OCI-LY3 (cell line): ENCODE measurements at regions not wholly inside any gene's neighbourhood (a gene's known extent, or its start where the extent isn't known, plus 50 kb on each side); places are given as distances from the start of the nearest gene placed in this dataset.

Experiments
- H2AFZ ChIP-seq: fragments of 200-600, 300-600 bp; shearing (Covaris generic); 2 replicates; pipeline ENCODE4 v1.6.0; 2014; ENCODE audit warnings: antibody characterized with exemption, low read depth, low read length
- H3K27ac ChIP-seq: fragments of 200-600, 300-600 bp; sonication (generic); 2 replicates; pipeline ENCODE4 v1.5.1; 2014; ENCODE audit warnings: mild to moderate bottlenecking, low read length, moderate library complexity, mixed read lengths
- H3K27me3 ChIP-seq: fragments of 200-600, 300-600 bp; sonication (generic); 2 replicates; pipeline ENCODE4 v1.6.1; 2014; ENCODE audit warnings: low read depth, low read length, mixed read lengths
- H3K36me3 ChIP-seq: fragments of 200-600, 300-600 bp; sonication (generic); replicated peaks from 2 replicates; pipeline ENCODE3; 2014; ENCODE audit warnings: low read depth, low read length, mixed read lengths
- H3K4me1 ChIP-seq: fragments of 300-600, 200-600 bp; sonication (generic); 2 replicates; pipeline ENCODE4 v1.6.1; 2014; ENCODE audit warnings: low read length, mixed read lengths
- H3K4me2 ChIP-seq: fragments of 200-600, 300-600 bp; sonication (generic); 2 replicates; pipeline ENCODE4 v1.6.1; 2014; ENCODE audit warnings: low read length, mixed read lengths
- H3K4me3 ChIP-seq: fragments of 300-600, 200-600 bp; sonication (generic); 2 replicates; pipeline ENCODE4 v1.5.1; 2014; ENCODE audit warnings: antibody characterized with exemption, mild to moderate bottlenecking, low read length, moderate library complexity
- H3K79me2 ChIP-seq: fragments of 300-600, 200-600 bp; shearing (Covaris generic); 2 replicates; pipeline ENCODE4 v1.6.1; 2014; ENCODE audit warnings: mild to moderate bottlenecking, low read length, mixed read lengths
- H3K9ac ChIP-seq: fragments of 300-600, 200-600 bp; shearing (Covaris generic); 2 replicates; pipeline ENCODE4 v1.6.0; 2014; ENCODE audit warnings: mild to moderate bottlenecking, low read length, moderate library complexity
- H3K9me3 ChIP-seq: fragments of 200-600, 300-600 bp; shearing (Covaris generic); 2 replicates; pipeline ENCODE4 v1.6.1; 2014; ENCODE audit warnings: low read length, mixed read lengths; ENCODE audit not compliant: insufficient read depth
- H4K20me1 ChIP-seq: fragments of 200-600, 300-600 bp; sonication (generic); 2 replicates; pipeline ENCODE4 v1.6.1; 2016; ENCODE audit warnings: low read length, mixed read lengths; ENCODE audit not compliant: insufficient read depth
- EZH2phosphoT487 ChIP-seq: fragments of 200-600 bp; shearing (Covaris generic); IDR thresholded peaks from 2 replicates; pipeline ENCODE4 v1.6.1; 2018; ENCODE audit warnings: antibody characterized with exemption, mixed run types, low read depth
- TF ChIP-seq, protein P1 (sequence below): fragments of 200-600, 300-600 bp; sonication (generic); IDR thresholded peaks from 2 replicates; pipeline ENCODE4 v1.5.1; 2014; ENCODE audit warnings: antibody characterized with exemption, low read length, low read depth

DNA sequence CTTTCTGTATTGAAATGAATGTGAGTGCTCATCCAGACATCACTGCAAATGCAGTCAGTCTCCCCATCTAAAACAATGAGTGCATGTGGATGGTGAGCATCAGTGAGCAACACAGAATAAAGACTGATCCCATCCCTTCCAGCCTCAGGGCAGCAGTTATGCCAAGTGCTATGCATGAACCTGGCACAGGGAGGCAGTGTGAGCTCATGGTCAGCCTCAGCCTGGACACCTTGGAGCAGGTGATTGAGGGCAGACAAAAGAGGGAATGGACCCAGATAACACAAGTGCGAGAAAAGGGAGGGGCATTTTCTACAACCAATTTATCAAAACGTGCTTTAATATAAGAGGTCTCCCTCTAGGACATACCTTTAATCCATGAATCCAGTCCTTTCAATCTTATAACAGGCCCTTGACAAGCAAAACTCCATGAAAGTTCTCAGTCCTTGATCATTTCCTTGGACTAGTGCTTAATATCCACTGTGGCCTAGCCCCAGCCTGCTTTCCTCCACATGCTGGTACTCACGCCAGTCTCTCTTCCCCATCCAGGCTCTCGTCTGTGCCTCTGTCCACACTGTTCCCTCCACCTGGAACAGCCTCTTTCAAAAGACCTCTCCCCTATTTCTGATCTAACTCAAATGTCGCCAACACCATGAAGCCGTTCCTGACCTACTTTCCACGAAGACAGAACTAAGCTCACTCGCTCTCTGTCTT is 50.5 kb upstream of the LRRC55 start:
- Histone ChIP-seq H3K4me1 (no peaks in the 10 kb centered on the region), H3K4me2 (no peak overlapping the region), H2AFZ (no peak overlapping the region), H3K4me3 (no peak overlapping the region), H3K9ac (no peak overlapping the region), H3K27me3 (peaks cover 40% of the 10 kb centered on the region), H3K79me2 (no peaks in the 10 kb centered on the region), H3K36me3 (no peaks in the 10 kb centered on the region), H3K27ac (no peak overlapping the region), H4K20me1 (no peaks in the 10 kb centered on the region), H3K9me3 (no peaks in the 10 kb centered on the region)
- no peak for TF ChIP-seq EZH2phosphoT487
- TF ChIP-seq, protein P1, sequence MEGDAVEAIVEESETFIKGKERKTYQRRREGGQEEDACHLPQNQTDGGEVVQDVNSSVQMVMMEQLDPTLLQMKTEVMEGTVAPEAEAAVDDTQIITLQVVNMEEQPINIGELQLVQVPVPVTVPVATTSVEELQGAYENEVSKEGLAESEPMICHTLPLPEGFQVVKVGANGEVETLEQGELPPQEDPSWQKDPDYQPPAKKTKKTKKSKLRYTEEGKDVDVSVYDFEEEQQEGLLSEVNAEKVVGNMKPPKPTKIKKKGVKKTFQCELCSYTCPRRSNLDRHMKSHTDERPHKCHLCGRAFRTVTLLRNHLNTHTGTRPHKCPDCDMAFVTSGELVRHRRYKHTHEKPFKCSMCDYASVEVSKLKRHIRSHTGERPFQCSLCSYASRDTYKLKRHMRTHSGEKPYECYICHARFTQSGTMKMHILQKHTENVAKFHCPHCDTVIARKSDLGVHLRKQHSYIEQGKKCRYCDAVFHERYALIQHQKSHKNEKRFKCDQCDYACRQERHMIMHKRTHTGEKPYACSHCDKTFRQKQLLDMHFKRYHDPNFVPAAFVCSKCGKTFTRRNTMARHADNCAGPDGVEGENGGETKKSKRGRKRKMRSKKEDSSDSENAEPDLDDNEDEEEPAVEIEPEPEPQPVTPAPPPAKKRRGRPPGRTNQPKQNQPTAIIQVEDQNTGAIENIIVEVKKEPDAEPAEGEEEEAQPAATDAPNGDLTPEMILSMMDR: peak; percentile 65
